H1 (cell line): ENCODE measurements at regions not wholly inside any gene's neighbourhood (a gene's known extent, or its start where the extent isn't known, plus 50 kb on each side); places are given as distances from the start of the nearest gene placed in this dataset.

Source experiments
- CTCF ChIA-PET: fragments of 300-600 bp; sonication (Branson Sonifier 250); formaldehyde crosslinking; loops from one replicate; lab custom pipeline; 2021; ENCODE audit not compliant: partially characterized antibody; lab: Charles Lee
- POLR2A ChIA-PET: fragments of 300-600 bp; sonication (Branson Sonifier 250); formaldehyde crosslinking; loops from one replicate; lab custom pipeline; 2021; ENCODE audit warnings: inconsistent platforms; ENCODE audit not compliant: partially characterized antibody; lab: Charles Lee
- DNase-seq, 2 experiments: peaks; one replicate each; pipeline versions ENCODE4 v3.0.0 to v3.0.0-alpha.2; 2010 to 2022; ENCODE audit warnings: low spot score in 2 of 2, low read depth in 1 of 2, mixed read lengths in 1 of 2
- FAIRE-seq: peaks from 2 replicates; lab custom pipeline; 2011; peaks lifted over from hg19 to GRCh38; lab: Jason Lieb, UNC
- H2AFZ ChIP-seq: 2 replicates; pipeline ENCODE4 v1.8.1; 2012; ENCODE audit warnings: low read length, inconsistent platforms
- H2AK5ac ChIP-seq: 2 replicates; pipeline ENCODE4 v1.6.1; 2013; ENCODE audit warnings: low read depth, low read length
- H2BK120ac ChIP-seq: replicated peaks from 2 replicates; pipeline ENCODE3; 2013; ENCODE audit warnings: low read depth, low read length, inconsistent platforms
- H2BK12ac ChIP-seq: 2 replicates; pipeline ENCODE4 v1.6.1; 2013; ENCODE audit warnings: low read depth, low read length
- H2BK15ac ChIP-seq: 2 replicates; pipeline ENCODE4 v1.6.1; 2013; ENCODE audit warnings: low read length
- H2BK20ac ChIP-seq: 2 replicates; pipeline ENCODE4 v1.6.1; 2013; ENCODE audit warnings: low read length
- H2BK5ac ChIP-seq: 2 replicates; pipeline ENCODE4 v1.6.1; 2013; ENCODE audit warnings: low read depth, low read length
- H3K14ac ChIP-seq: 2 replicates; pipeline ENCODE4 v1.6.1; 2013; ENCODE audit warnings: inconsistent platforms; ENCODE audit not compliant: insufficient read length
- H3K18ac ChIP-seq: 2 replicates; pipeline ENCODE4 v1.6.1; 2013; ENCODE audit warnings: low read length; ENCODE audit errors: extremely low read depth
- H3K23ac ChIP-seq: 2 replicates; pipeline ENCODE4 v1.6.1; 2013; ENCODE audit warnings: inconsistent platforms; ENCODE audit not compliant: insufficient read length
- H3K23me2 ChIP-seq: 2 replicates; pipeline ENCODE4 v1.6.1; 2013; ENCODE audit warnings: low read depth, low read length
- H3K27ac ChIP-seq: 2 replicates; pipeline ENCODE4 v1.6.1; 2011; ENCODE audit warnings: low read depth, low read length, inconsistent platforms
- H3K27me3 ChIP-seq, 4 experiments: replicated peaks in 1 of 4; 1 replicate in 1 of 4; 2 replicates in 3 of 4; pipeline versions ENCODE4 v1.6.1 to v1.8.1; 2011 to 2013; ENCODE audit warnings: low read length in 3 of 4, mild to moderate bottlenecking in 3 of 4, inconsistent platforms in 2 of 4, mixed read lengths in 2 of 4, moderate library complexity in 1 of 4; ENCODE audit not compliant: control insufficient read depth in 3 of 4, insufficient read depth in 3 of 4; ENCODE audit errors: extremely low read depth in 1 of 4
- H3K36me3 ChIP-seq, 4 experiments: 2 replicates each; pipeline versions ENCODE4 v1.6.1 to v1.8.1; 2011 to 2013; ENCODE audit warnings: mild to moderate bottlenecking in 4 of 4, low read length in 3 of 4, moderate library complexity in 2 of 4, control low read depth in 1 of 4, inconsistent platforms in 1 of 4; ENCODE audit not compliant: insufficient read depth in 4 of 4, control insufficient read depth in 2 of 4
- H3K4ac ChIP-seq: replicated peaks from 2 replicates; pipeline ENCODE3; 2013; ENCODE audit warnings: low read length, low read depth, mixed read lengths, inconsistent platforms; ENCODE audit not compliant: insufficient read length
- H3K4me1 ChIP-seq, 4 experiments: replicated peaks in 1 of 4; 1 replicate in 1 of 4; 2 replicates in 3 of 4; pipeline versions ENCODE4 v1.6.1 to v1.8.1; 2011 to 2013; ENCODE audit warnings: low read length in 3 of 4, inconsistent platforms in 2 of 4, mixed read lengths in 1 of 4; ENCODE audit not compliant: insufficient read depth in 4 of 4, control insufficient read depth in 3 of 4
- H3K4me2 ChIP-seq, 2 experiments: 2 replicates each; pipeline versions ENCODE4 v1.6.1 to v1.8.1; 2011 to 2013; ENCODE audit warnings: low read depth in 2 of 2, low read length in 2 of 2, control low read depth in 1 of 2, inconsistent platforms in 1 of 2, mild to moderate bottlenecking in 1 of 2; ENCODE audit not compliant: insufficient read depth in 1 of 2
- H3K4me3 ChIP-seq, 4 experiments: fragments of 200-600, 300-600 bp in 1 of 4; sonication (generic), shearing (Covaris generic), sonication (Bioruptor Twin) in 1 of 4; 2 replicates each; pipeline versions ENCODE4 v1.5.1 to v1.8.1; 2011 to 2016; ENCODE audit warnings: low read length in 4 of 4, low read depth in 3 of 4, control low read depth in 2 of 4, inconsistent platforms in 2 of 4, mild to moderate bottlenecking in 2 of 4, mixed read lengths in 1 of 4, moderate library complexity in 1 of 4; ENCODE audit not compliant: insufficient read depth in 2 of 4; ENCODE audit errors: extremely low read depth in 1 of 4
- H3K56ac ChIP-seq: replicated peaks from 2 replicates; pipeline ENCODE3; 2013; ENCODE audit warnings: low read depth, mild to moderate bottlenecking, mixed read lengths, low read length, inconsistent platforms; ENCODE audit not compliant: insufficient read length
- H3K79me1 ChIP-seq: 2 replicates; pipeline ENCODE4 v1.6.1; 2013; ENCODE audit warnings: low read depth, low read length, control low read depth
- H3K79me2 ChIP-seq, 2 experiments: 2 replicates each; pipeline versions ENCODE4 v1.6.1 to v1.8.1; 2012 to 2013; ENCODE audit warnings: low read length in 2 of 2, mild to moderate bottlenecking in 2 of 2, inconsistent platforms in 1 of 2; ENCODE audit not compliant: insufficient read depth in 2 of 2, control insufficient read depth in 1 of 2
- H3K9ac ChIP-seq, 4 experiments: replicated peaks in 1 of 4; 1 replicate in 1 of 4; 2 replicates in 3 of 4; pipeline versions ENCODE4 v1.6.1 to v1.8.1; 2011 to 2013; ENCODE audit warnings: low read depth in 3 of 4, low read length in 3 of 4, control low read depth in 2 of 4, mild to moderate bottlenecking in 2 of 4, moderate library complexity in 2 of 4, inconsistent platforms in 1 of 4; ENCODE audit errors: extremely low read depth in 1 of 4
- H3K9me3 ChIP-seq, 2 experiments: 2 replicates each; pipeline versions ENCODE4 v1.6.1 to v1.8.1; 2012 to 2013; ENCODE audit warnings: mild to moderate bottlenecking in 2 of 2, moderate library complexity in 2 of 2, control low read depth in 1 of 2, inconsistent platforms in 1 of 2, low read depth in 1 of 2, low read length in 1 of 2, mixed read lengths in 1 of 2; ENCODE audit not compliant: insufficient read depth in 2 of 2
- H4K20me1 ChIP-seq, 2 experiments: replicated peaks in 1 of 2; 2 replicates each; pipeline versions ENCODE3 to v1.8.1; 2011 to 2013; ENCODE audit warnings: inconsistent platforms in 2 of 2, low read length in 2 of 2, mild to moderate bottlenecking in 1 of 2; ENCODE audit not compliant: insufficient read depth in 2 of 2, control insufficient read depth in 1 of 2
- H4K5ac ChIP-seq: 2 replicates; pipeline ENCODE4 v1.6.1; 2013; ENCODE audit warnings: low read length, low read depth, mixed read lengths, inconsistent platforms; ENCODE audit not compliant: insufficient read length
- H4K8ac ChIP-seq: 2 replicates; pipeline ENCODE4 v1.8.0; 2013; ENCODE audit warnings: mild to moderate bottlenecking, moderate library complexity, low read length, inconsistent platforms; ENCODE audit not compliant: insufficient read depth; ENCODE audit errors: extremely low read depth
- H4K91ac ChIP-seq: replicated peaks from 2 replicates; pipeline ENCODE3; 2013; ENCODE audit warnings: low read length, mixed read lengths, inconsistent platforms; ENCODE audit not compliant: insufficient read length
- BACH1 ChIP-seq: IDR thresholded peaks from 2 replicates; pipeline ENCODE4 v1.6.1; 2012; ENCODE audit warnings: low read length, improper control_type of control experiment
- CEBPB ChIP-seq: IDR thresholded peaks from 2 replicates; pipeline ENCODE4 v1.6.1; 2012; ENCODE audit warnings: low read depth, low read length
- EP300 ChIP-seq, 2 experiments: IDR thresholded peaks; 1 replicate in 1 of 2; 2 replicates in 1 of 2; pipeline ENCODE4 v1.6.1; 2011 to 2012; ENCODE audit warnings: low read depth in 2 of 2, low read length in 2 of 2, mild to moderate bottlenecking in 2 of 2, borderline replicate concordance in 1 of 2, inconsistent platforms in 1 of 2, moderate library complexity in 1 of 2
- EZH2 ChIP-seq: fragments of 200-600 bp; sonication (generic); IDR thresholded peaks from 2 replicates; pipeline ENCODE4 v1.7.1; 2012; ENCODE audit warnings: low read depth, mild to moderate bottlenecking, moderate library complexity, low read length, inconsistent platforms; ENCODE audit not compliant: severe bottlenecking
- JUND ChIP-seq: IDR thresholded peaks from 2 replicates; pipeline ENCODE4 v1.6.1; 2011; ENCODE audit warnings: mild to moderate bottlenecking, improper control_type of control experiment, low read length
- KDM5A ChIP-seq: fragments of 200-600 bp; IDR thresholded peaks from 2 replicates; pipeline ENCODE4 v1.7.1; 2012; ENCODE audit warnings: mild to moderate bottlenecking, low read length, inconsistent platforms, mixed read lengths
- MAFK ChIP-seq: IDR thresholded peaks from 2 replicates; pipeline ENCODE4 v1.6.1; 2012; ENCODE audit warnings: low read depth, mild to moderate bottlenecking, improper control_type of control experiment, low read length
- PHF8 ChIP-seq: fragments of 200-600 bp; sonication (generic); conservative IDR thresholded peaks from 2 replicates; pipeline ENCODE4 v1.7.1; 2012; ENCODE audit warnings: low read depth, mild to moderate bottlenecking, inconsistent platforms, low read length, moderate library complexity
- SUZ12 ChIP-seq: fragments of 200-600 bp; sonication (generic); IDR thresholded peaks from 2 replicates; pipeline ENCODE4 v1.6.1; 2012; ENCODE audit warnings: mild to moderate bottlenecking, inconsistent platforms, low read length, moderate library complexity, mixed read lengths
- YY1 ChIP-seq: IDR thresholded peaks from 2 replicates; pipeline ENCODE4 v1.6.1; 2011; ENCODE audit warnings: low read depth, mild to moderate bottlenecking, low read length
- WGBS, 2 experiments: shearing (Covaris generic) in 1 of 2; methylation state at CpG; one replicate each; pipeline versions ENCODE4 v1.1.6 to v1.1.7; 2013 to 2015; ENCODE audit warnings: low lambda C conversion rate in 2 of 2, mixed read lengths in 2 of 2, inconsistent platforms in 1 of 2, low coverage in 1 of 2, missing lambda C conversion rate in 1 of 2; ENCODE audit not compliant: insufficient replicate concordance in 2 of 2, insufficient coverage in 1 of 2, insufficient read length in 1 of 2; ENCODE audit errors: extremely low coverage in 1 of 2, missing lambda C conversion rate in 1 of 2; 5-methylcytosine and 5-hydroxymethylcytosine counted together
- TF ChIP-seq, protein P1 (sequence below): IDR thresholded peaks from 2 replicates; pipeline ENCODE4 v1.6.1; 2011; ENCODE audit warnings: low read length, improper control_type of control experiment
- TF ChIP-seq, protein P2 (sequence below): IDR thresholded peaks from 2 replicates; pipeline ENCODE4 v1.6.1; 2012; ENCODE audit warnings: inconsistent platforms

DNA sequence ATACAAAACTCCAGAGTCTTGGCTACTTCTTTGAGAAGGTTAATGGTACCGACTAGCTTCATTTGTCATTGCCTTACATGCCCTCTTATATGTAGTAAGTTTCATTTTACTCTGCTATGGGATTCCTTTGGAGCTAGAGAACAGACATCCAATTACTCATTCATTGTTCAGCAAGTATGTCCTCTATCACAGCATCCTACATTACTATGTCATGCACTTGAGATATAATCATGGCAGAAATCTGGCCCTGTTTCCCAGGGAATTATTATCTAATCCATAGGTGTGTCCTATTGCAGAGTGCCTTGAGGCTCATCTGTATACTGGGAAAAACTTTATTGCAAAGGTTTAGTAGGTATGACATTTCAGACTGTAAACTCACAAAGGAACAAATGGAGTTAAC lies 333.1 kb upstream of the NECTIN3 start:
- WGBS, 2 experiments = 95% methylated on average over 1 of the region's 1 CpG; no CpG with 5 or more reads in 1 of the 2 experiments
- TF ChIP-seq, protein P1, sequence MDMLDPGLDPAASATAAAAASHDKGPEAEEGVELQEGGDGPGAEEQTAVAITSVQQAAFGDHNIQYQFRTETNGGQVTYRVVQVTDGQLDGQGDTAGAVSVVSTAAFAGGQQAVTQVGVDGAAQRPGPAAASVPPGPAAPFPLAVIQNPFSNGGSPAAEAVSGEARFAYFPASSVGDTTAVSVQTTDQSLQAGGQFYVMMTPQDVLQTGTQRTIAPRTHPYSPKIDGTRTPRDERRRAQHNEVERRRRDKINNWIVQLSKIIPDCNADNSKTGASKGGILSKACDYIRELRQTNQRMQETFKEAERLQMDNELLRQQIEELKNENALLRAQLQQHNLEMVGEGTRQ = no peak
- TF ChIP-seq EZH2 (no peak), YY1 (no peak), CEBPB (no peak), SUZ12 (no peak), KDM5A (no peak), BACH1 (no peak), PHF8 (no peak), JUND (no peak), EP300 (IDR thresholded peaks at IDR 0.05; ENCODE audit: borderline replicate concordance in 1 of 2, low read depth in 2 of 2, low read length in 2 of 2) (no peak), MAFK (no peak)
- TF ChIP-seq, protein P2, sequence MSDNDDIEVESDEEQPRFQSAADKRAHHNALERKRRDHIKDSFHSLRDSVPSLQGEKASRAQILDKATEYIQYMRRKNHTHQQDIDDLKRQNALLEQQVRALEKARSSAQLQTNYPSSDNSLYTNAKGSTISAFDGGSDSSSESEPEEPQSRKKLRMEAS = no peak

More for the DNA sequence above, 333.1 kb upstream of the NECTIN3 start:
- DNase-seq (no peak), FAIRE-seq (no peak)
- Histone ChIP-seq H3K4ac (no peak overlapping the region), H3K4me1 (0 out of 7 replicates have a peak, but pooled peaks cover 0 to 2% (median 0%) of the 10 kb centered on the region in 4 experiments), H4K20me1 (no peaks in the 10 kb centered on the region), H3K14ac (no peak overlapping the region), H2BK5ac (no peak overlapping the region), H3K79me1 (no peaks in the 10 kb centered on the region), H3K18ac (no peak overlapping the region), H2AK5ac (no peak overlapping the region), H4K8ac (no peak overlapping the region), H3K23me2 (no peaks in the 10 kb centered on the region), H2BK15ac (no peak overlapping the region), H3K23ac (no peak overlapping the region), H3K9me3 (no peaks in the 10 kb centered on the region), H3K4me2 (no peak overlapping the region), H3K27me3 (no peaks in the 10 kb centered on the region), H2BK12ac (no peak overlapping the region), H2AFZ (no peak overlapping the region), H3K56ac (no peak overlapping the region), H3K27ac (no peak overlapping the region), H3K9ac (no peak overlapping the region), H3K4me3 (no peak overlapping the region), H2BK20ac (no peak overlapping the region), H2BK120ac (no peak overlapping the region), H4K5ac (no peak overlapping the region), H3K79me2 (no peaks in the 10 kb centered on the region), H3K36me3 (no peaks in the 10 kb centered on the region), H4K91ac (no peak overlapping the region)
- ChIA-PET POLR2A (no interaction called here), CTCF (interaction anchor here (1.5 kb wide), 1 partner anchor 77 kb away, joined by 4 read pairs; no protein-coding TSS in a partner anchor)
